MM.1S (cell line): ENCODE measurements at regions not wholly inside any gene's neighbourhood (a gene's known extent, or its start where the extent isn't known, plus 50 kb on each side); places are given as distances from the start of the nearest gene placed in this dataset.

Experiments used
- DNase-seq: peaks from one replicate; pipeline ENCODE4 v3.0.0-alpha.2; 2015
- H2AFZ ChIP-seq: fragments of 300-600 bp; sonication (generic); 2 replicates; pipeline ENCODE4 v1.6.0; 2016; ENCODE audit warnings: antibody characterized with exemption, low read length
- H3F3A ChIP-seq: fragments of 300-600 bp; sonication (generic); 2 replicates; pipeline ENCODE4 v1.6.1; 2016; ENCODE audit warnings: mild to moderate bottlenecking, antibody characterized with exemption, low read length, moderate library complexity, mixed read lengths; ENCODE audit not compliant: insufficient read depth
- H3K27ac ChIP-seq: fragments of 300-600 bp; sonication (generic); 2 replicates; pipeline ENCODE4 v1.5.1; 2016; ENCODE audit warnings: mild to moderate bottlenecking, low read length
- H3K27me3 ChIP-seq: fragments of 300-600 bp; sonication (generic); replicated peaks from 2 replicates; pipeline ENCODE4 v1.6.0; 2016; ENCODE audit warnings: low read length; ENCODE audit not compliant: insufficient read depth
- H3K36me3 ChIP-seq: fragments of 300-600 bp; sonication (generic); replicated peaks from 2 replicates; pipeline ENCODE4 v1.6.1; 2016; ENCODE audit warnings: mild to moderate bottlenecking, low read length, mixed read lengths; ENCODE audit not compliant: insufficient read depth
- H3K4me1 ChIP-seq: fragments of 300-600 bp; sonication (generic); 2 replicates; pipeline ENCODE4 v1.6.1; 2016; ENCODE audit warnings: low read length, mixed read lengths
- H3K4me2 ChIP-seq: fragments of 300-600 bp; sonication (generic); 2 replicates; pipeline ENCODE4 v1.6.0; 2016; ENCODE audit warnings: low read depth, low read length
- H3K4me3 ChIP-seq: fragments of 300-600 bp; sonication (generic); 2 replicates; pipeline ENCODE4 v1.5.1; 2016; ENCODE audit warnings: low read length, mixed read lengths
- H3K79me2 ChIP-seq: fragments of 300-600 bp; sonication (generic); 2 replicates; pipeline ENCODE4 v1.6.1; 2016; ENCODE audit warnings: mixed run types, low read length, mixed read lengths
- H3K9ac ChIP-seq: fragments of 300-600 bp; sonication (generic); 2 replicates; pipeline ENCODE4 v1.6.1; 2016; ENCODE audit warnings: low read length, mixed read lengths
- H3K9me2 ChIP-seq: fragments of 300-600 bp; sonication (generic); replicated peaks from 2 replicates; pipeline ENCODE4 v1.6.1; 2016; ENCODE audit warnings: mild to moderate bottlenecking, low read length, mixed read lengths; ENCODE audit not compliant: insufficient read depth
- H3K9me3 ChIP-seq: fragments of 300-600 bp; sonication (generic); replicated peaks from 2 replicates; pipeline ENCODE4 v1.6.1; 2016; ENCODE audit warnings: mild to moderate bottlenecking, low read length, mixed read lengths; ENCODE audit not compliant: insufficient read depth
- H4K20me1 ChIP-seq: fragments of 300-600 bp; sonication (generic); 2 replicates; pipeline ENCODE4 v1.6.1; 2016; ENCODE audit warnings: mild to moderate bottlenecking, low read length, moderate library complexity, mixed read lengths; ENCODE audit not compliant: insufficient read depth
- CTCF ChIP-seq: fragments of 300-600 bp; sonication (generic); IDR thresholded peaks from 2 replicates; pipeline ENCODE4 v1.5.1; 2016; ENCODE audit warnings: antibody characterized with exemption, low read length, mixed read lengths
- EZH2 ChIP-seq: fragments of 300-600 bp; sonication (generic); optimal IDR thresholded peaks from 2 replicates; pipeline ENCODE3; 2017; ENCODE audit warnings: low read depth, mild to moderate bottlenecking, antibody characterized with exemption, low read length, mixed read lengths
- EZH2phosphoT487 ChIP-seq: fragments of 300-600 bp; sonication (generic); IDR thresholded peaks from 2 replicates; pipeline ENCODE4 v1.6.1; 2018; ENCODE audit warnings: antibody characterized with exemption, low read length

- DNase-seq = no peak
- TF ChIP-seq EZH2 (no peak), EZH2phosphoT487 (no peak), CTCF (no peak)
- H3K9ac ChIP-seq = no peak overlapping the region
Observed at GRCh38 chr7:54963155-54963554, 55.7 kb upstream of the EGFR start.

GRCh38 chr7:54964136-54964535, 54.7 kb upstream of the EGFR start:
- no peaks in the 10 kb centered on the region for H3K79me2 ChIP-seq
- H3K27me3 ChIP-seq = no peaks in the 10 kb centered on the region
- no peaks in the 10 kb centered on the region for H4K20me1 ChIP-seq
- TF ChIP-seq EZH2 (no peak), EZH2phosphoT487 (no peak), CTCF (no peak)
- no peaks in the 10 kb centered on the region for H3K36me3 ChIP-seq
- H3K9me2 ChIP-seq = no peaks in the 10 kb centered on the region
- no peaks in the 10 kb centered on the region for H3K9me3 ChIP-seq
- H3K4me3 ChIP-seq = no peak overlapping the region
- DNase-seq = no peak
- H3K9ac ChIP-seq = no peak overlapping the region
- H3K4me1 ChIP-seq = peaks cover 14% of the 10 kb centered on the region
- H3K27ac ChIP-seq = no peak overlapping the region
- no peaks in the 10 kb centered on the region for H3F3A ChIP-seq
- H2AFZ ChIP-seq = no peak overlapping the region
- H3K4me2 ChIP-seq = no peak overlapping the region

More at GRCh38 chr7:54963155-54963554, 55.7 kb upstream of the EGFR start:
- H3K4me1 ChIP-seq = peaks cover 14% of the 10 kb centered on the region
- no peaks in the 10 kb centered on the region for H3K79me2 ChIP-seq
- H4K20me1 ChIP-seq = no peaks in the 10 kb centered on the region
- H3K9me3 ChIP-seq = no peaks in the 10 kb centered on the region
- no peak overlapping the region for H3K27ac ChIP-seq
- no peaks in the 10 kb centered on the region for H3K36me3 ChIP-seq
- H2AFZ ChIP-seq = no peak overlapping the region
- no peak overlapping the region for H3K4me3 ChIP-seq
- no peaks in the 10 kb centered on the region for H3F3A ChIP-seq
- H3K4me2 ChIP-seq = no peak overlapping the region
- H3K9me2 ChIP-seq = no peaks in the 10 kb centered on the region
- no peaks in the 10 kb centered on the region for H3K27me3 ChIP-seq

GRCh38 chr7:54967377-54967776, 51.4 kb upstream of the EGFR start:
- H3K9me2 ChIP-seq = no peaks in the 10 kb centered on the region
- no peak for DNase-seq
- H3K79me2 ChIP-seq = no peaks in the 10 kb centered on the region
- no peaks in the 10 kb centered on the region for H3F3A ChIP-seq
- TF ChIP-seq EZH2phosphoT487 (no peak), EZH2 (no peak), CTCF (no peak)
- no peak overlapping the region for H3K9ac ChIP-seq
- H3K36me3 ChIP-seq = no peaks in the 10 kb centered on the region
- H3K27me3 ChIP-seq = no peaks in the 10 kb centered on the region
- H3K4me2 ChIP-seq = no peak overlapping the region
- no peak overlapping the region for H3K27ac ChIP-seq
- no peak overlapping the region for H3K4me3 ChIP-seq
- H3K9me3 ChIP-seq = no peaks in the 10 kb centered on the region
- H4K20me1 ChIP-seq = no peaks in the 10 kb centered on the region
- H2AFZ ChIP-seq = no peak overlapping the region
- no peaks in the 10 kb centered on the region for H3K4me1 ChIP-seq
